ENCODE measurements at regions not wholly inside any gene's neighbourhood (a gene's known extent, or its start where the extent isn't known, plus 50 kb on each side); places are given as distances from the start of the nearest gene placed in this dataset.

DNA sequence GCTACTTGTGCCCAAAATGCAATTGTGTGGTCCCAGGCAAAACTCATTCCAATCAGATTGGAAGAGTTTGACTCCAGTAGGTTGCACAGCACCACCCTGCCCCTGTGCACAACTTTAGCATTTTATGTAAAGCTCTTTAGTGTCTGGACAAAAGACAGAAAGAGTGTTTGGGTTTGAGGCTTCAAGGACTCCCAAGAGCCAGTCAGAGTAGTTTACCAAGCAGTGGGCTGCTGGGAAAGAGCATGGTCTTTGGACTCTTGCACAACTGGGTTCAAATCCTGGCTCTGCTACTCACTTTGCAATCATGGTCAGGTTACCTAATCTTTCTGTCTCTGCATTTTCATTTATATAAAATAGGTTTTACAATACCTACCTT is 75.8 kb upstream of the UMPS start (continued):
- TF ChIP-seq, protein P1, sequence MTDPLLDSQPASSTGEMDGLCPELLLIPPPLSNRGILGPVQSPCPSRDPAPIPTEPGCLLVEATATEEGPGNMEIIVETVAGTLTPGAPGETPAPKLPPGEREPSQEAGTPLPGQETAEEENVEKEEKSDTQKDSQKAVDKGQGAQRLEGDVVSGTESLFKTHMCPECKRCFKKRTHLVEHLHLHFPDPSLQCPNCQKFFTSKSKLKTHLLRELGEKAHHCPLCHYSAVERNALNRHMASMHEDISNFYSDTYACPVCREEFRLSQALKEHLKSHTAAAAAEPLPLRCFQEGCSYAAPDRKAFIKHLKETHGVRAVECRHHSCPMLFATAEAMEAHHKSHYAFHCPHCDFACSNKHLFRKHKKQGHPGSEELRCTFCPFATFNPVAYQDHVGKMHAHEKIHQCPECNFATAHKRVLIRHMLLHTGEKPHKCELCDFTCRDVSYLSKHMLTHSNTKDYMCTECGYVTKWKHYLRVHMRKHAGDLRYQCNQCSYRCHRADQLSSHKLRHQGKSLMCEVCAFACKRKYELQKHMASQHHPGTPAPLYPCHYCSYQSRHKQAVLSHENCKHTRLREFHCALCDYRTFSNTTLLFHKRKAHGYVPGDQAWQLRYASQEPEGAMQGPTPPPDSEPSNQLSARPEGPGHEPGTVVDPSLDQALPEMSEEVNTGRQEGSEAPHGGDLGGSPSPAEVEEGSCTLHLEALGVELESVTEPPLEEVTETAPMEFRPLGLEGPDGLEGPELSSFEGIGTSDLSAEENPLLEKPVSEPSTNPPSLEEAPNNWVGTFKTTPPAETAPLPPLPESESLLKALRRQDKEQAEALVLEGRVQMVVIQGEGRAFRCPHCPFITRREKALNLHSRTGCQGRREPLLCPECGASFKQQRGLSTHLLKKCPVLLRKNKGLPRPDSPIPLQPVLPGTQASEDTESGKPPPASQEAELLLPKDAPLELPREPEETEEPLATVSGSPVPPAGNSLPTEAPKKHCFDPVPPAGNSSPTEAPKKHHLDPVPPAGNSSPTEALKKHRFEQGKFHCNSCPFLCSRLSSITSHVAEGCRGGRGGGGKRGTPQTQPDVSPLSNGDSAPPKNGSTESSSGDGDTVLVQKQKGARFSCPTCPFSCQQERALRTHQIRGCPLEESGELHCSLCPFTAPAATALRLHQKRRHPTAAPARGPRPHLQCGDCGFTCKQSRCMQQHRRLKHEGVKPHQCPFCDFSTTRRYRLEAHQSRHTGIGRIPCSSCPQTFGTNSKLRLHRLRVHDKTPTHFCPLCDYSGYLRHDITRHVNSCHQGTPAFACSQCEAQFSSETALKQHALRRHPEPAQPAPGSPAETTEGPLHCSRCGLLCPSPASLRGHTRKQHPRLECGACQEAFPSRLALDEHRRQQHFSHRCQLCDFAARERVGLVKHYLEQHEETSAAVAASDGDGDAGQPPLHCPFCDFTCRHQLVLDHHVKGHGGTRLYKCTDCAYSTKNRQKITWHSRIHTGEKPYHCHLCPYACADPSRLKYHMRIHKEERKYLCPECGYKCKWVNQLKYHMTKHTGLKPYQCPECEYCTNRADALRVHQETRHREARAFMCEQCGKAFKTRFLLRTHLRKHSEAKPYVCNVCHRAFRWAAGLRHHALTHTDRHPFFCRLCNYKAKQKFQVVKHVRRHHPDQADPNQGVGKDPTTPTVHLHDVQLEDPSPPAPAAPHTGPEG (CRISPR knock-in tag; IDR thresholded peaks at IDR 0.05) = no peak
- TF ChIP-seq PRMT3 (CRISPR knock-in tag; IDR thresholded peaks at IDR 0.05; ENCODE audit: borderline replicate concordance, low read depth) (no peak), NCOA2 (CRISPR knock-in tag; IDR thresholded peaks at IDR 0.05) (peak; percentile 88), SMC3 (IDR thresholded peaks at IDR 0.05; ENCODE audit: low read length) (peak; percentile 45), ATRX (CRISPR knock-in tag; IDR thresholded peaks at IDR 0.05; ENCODE audit: borderline replicate concordance) (no peak), ZNF570 (CRISPR knock-in tag; IDR thresholded peaks at IDR 0.05; ENCODE audit: borderline replicate concordance) (no peak), ZNF484 (CRISPR knock-in tag; IDR thresholded peaks at IDR 0.05; ENCODE audit: borderline replicate concordance, low read depth) (no peak), BRD4 (CRISPR knock-in tag; IDR thresholded peaks at IDR 0.05) (no peak), PCBP2 (optimal IDR thresholded peaks at IDR 0.05; ENCODE audit: low read depth, low read length, poor library complexity, severe bottlenecking) (no peak), ZBTB38 (CRISPR knock-in tag; IDR thresholded peaks at IDR 0.05) (no peak), ZNF207 (IDR thresholded peaks at IDR 0.05; ENCODE audit: borderline replicate concordance) (no peak), KLF12 (CRISPR knock-in tag; IDR thresholded peaks at IDR 0.05; ENCODE audit: borderline replicate concordance) (no peak), ZNF260 (CRISPR knock-in tag; IDR thresholded peaks at IDR 0.05; ENCODE audit: borderline replicate concordance, low read depth) (no peak), NCOA5 (CRISPR knock-in tag; IDR thresholded peaks at IDR 0.05) (no peak), HNF4A (CRISPR knock-in tag; IDR thresholded peaks at IDR 0.05) (peak; percentile 100), HDAC1 (CRISPR knock-in tag; IDR thresholded peaks at IDR 0.05) (peak; percentile 68; the same call in 1 of the 2 replicates), ZSCAN20 (CRISPR knock-in tag; IDR thresholded peaks at IDR 0.05; ENCODE audit: borderline replicate concordance) (peak; percentile 97; the same call in 1 of the 2 replicates), LCORL (IDR thresholded peaks at IDR 0.05) (no peak), LCORL (CRISPR knock-in tag; IDR thresholded peaks at IDR 0.05) (no peak)
- TF ChIP-seq, protein P2, sequence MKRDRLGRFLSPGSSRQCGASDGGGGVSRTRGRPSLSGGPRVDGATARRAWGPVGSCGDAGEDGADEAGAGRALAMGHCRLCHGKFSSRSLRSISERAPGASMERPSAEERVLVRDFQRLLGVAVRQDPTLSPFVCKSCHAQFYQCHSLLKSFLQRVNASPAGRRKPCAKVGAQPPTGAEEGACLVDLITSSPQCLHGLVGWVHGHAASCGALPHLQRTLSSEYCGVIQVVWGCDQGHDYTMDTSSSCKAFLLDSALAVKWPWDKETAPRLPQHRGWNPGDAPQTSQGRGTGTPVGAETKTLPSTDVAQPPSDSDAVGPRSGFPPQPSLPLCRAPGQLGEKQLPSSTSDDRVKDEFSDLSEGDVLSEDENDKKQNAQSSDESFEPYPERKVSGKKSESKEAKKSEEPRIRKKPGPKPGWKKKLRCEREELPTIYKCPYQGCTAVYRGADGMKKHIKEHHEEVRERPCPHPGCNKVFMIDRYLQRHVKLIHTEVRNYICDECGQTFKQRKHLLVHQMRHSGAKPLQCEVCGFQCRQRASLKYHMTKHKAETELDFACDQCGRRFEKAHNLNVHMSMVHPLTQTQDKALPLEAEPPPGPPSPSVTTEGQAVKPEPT (CRISPR knock-in tag; IDR thresholded peaks at IDR 0.05; ENCODE audit: low read depth) = no peak
- TF ChIP-seq, protein P3, sequence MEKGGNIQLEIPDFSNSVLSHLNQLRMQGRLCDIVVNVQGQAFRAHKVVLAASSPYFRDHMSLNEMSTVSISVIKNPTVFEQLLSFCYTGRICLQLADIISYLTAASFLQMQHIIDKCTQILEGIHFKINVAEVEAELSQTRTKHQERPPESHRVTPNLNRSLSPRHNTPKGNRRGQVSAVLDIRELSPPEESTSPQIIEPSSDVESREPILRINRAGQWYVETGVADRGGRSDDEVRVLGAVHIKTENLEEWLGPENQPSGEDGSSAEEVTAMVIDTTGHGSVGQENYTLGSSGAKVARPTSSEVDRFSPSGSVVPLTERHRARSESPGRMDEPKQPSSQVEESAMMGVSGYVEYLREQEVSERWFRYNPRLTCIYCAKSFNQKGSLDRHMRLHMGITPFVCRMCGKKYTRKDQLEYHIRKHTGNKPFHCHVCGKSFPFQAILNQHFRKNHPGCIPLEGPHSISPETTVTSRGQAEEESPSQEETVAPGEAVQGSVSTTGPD (CRISPR knock-in tag; IDR thresholded peaks at IDR 0.05) = no peak
- TF ChIP-seq, protein P4, sequence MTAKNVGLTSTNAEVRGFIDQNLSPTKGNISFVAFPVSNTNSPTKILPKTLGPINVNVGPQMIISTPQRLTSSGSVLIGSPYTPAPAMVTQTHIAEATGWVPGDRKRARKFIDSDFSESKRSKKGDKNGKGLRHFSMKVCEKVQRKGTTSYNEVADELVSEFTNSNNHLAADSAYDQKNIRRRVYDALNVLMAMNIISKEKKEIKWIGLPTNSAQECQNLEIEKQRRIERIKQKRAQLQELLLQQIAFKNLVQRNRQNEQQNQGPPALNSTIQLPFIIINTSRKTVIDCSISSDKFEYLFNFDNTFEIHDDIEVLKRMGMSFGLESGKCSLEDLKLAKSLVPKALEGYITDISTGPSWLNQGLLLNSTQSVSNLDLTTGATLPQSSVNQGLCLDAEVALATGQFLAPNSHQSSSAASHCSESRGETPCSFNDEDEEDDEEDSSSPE (CRISPR knock-in tag; IDR thresholded peaks at IDR 0.05) = 0 out of 2 replicates have a peak, but pooled peaks have one; percentile 18

Data from HepG2 (cell line).